ENCODE measurements at regions not wholly inside any gene's neighbourhood (a gene's known extent, or its start where the extent isn't known, plus 50 kb on each side); places are given as distances from the start of the nearest gene placed in this dataset.

DNA sequence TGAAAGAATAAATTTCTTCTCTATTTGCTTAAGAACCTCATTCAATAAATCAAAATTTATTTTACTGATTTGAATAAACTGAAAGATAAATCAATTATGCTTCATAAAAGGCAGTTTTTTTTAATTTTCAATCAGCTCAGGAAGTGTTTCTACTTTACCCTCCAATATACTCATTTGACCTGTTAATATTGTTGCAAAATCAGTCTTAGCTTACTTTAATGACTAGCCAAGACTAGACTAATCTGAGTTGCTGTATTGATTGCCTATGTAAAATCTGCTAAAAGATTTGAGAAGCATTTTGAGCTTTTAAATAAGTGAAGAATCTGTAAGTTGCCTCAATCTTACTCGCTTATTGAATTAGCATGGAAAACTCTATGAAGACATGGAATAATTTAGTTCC, 179.1 kb upstream of the LYPLAL1 start (continued):
- TF ChIP-seq, protein P1, sequence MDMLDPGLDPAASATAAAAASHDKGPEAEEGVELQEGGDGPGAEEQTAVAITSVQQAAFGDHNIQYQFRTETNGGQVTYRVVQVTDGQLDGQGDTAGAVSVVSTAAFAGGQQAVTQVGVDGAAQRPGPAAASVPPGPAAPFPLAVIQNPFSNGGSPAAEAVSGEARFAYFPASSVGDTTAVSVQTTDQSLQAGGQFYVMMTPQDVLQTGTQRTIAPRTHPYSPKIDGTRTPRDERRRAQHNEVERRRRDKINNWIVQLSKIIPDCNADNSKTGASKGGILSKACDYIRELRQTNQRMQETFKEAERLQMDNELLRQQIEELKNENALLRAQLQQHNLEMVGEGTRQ (IDR thresholded peaks at IDR 0.05; ENCODE audit: borderline replicate concordance, low read depth, low read length): no peak
- TF ChIP-seq RCOR1 (conservative IDR thresholded peaks at IDR 0.05; ENCODE audit: low read depth, low read length): no peak

DNA sequence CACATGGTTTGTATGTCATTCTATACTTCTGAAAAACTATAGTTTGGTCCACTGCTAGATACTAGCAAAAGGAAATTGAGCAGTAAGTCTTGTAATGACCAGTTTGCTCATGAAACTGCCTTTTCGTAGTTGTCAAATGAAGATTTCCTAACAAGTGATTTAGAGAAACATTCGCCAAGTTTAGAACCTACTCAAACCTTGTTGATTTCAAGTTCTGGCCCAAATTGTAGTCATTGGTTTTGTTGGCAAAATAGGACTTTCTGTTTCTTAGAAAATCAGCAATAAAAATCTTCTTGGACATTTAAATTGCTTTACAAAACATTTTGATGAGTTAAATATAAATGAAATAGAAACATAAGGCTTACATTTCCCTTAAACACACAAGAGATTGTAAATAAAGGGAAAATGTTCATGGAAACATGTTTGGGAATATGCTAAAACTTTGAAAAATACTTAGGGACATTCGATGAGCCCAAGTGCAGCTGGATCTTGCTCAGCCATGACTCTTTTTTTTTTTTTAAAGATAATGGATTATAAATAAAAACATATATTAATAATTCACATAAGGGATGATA, 178.5 kb upstream of the LYPLAL1 start:
- H2AFZ ChIP-seq (ENCODE audit: control insufficient read depth, low read depth, low read length): no peak overlapping the region
- no TSS peak for BruUV-seq (replicated peaks)
- no peaks in the 10 kb centered on the region for H3K27me3 ChIP-seq (replicated peaks in 1 of 2; ENCODE audit: control insufficient read depth in 2 of 2, insufficient read depth in 2 of 2, low read length in 1 of 2)
- TF ChIP-seq ZNF24 (IDR thresholded peaks at IDR 0.05) (no peak), BMI1 (IDR thresholded peaks at IDR 0.05; ENCODE audit: borderline replicate concordance) (no peak), BRCA1 (IDR thresholded peaks at IDR 0.05; ENCODE audit: low read depth, low read length) (no peak), NR2C1 (IDR thresholded peaks at IDR 0.05) (no peak), SREBF2 (IDR thresholded peaks at IDR 0.05; ENCODE audit: low read length) (no peak), BCL11A (IDR thresholded peaks at IDR 0.05; ENCODE audit: low read depth, low read length) (no peak), NBN (IDR thresholded peaks at IDR 0.05) (no peak), EP300 (IDR thresholded peaks at IDR 0.05; ENCODE audit: borderline replicate concordance in 1 of 2, control insufficient read depth in 1 of 2, low read depth in 2 of 2, low read length in 2 of 2) (no peak), CBX3 (IDR thresholded peaks at IDR 0.05; ENCODE audit: borderline replicate concordance, low read depth) (no peak), STAT1 (conservative IDR thresholded peaks at IDR 0.05) (no peak)
- TF ChIP-seq, protein P2, sequence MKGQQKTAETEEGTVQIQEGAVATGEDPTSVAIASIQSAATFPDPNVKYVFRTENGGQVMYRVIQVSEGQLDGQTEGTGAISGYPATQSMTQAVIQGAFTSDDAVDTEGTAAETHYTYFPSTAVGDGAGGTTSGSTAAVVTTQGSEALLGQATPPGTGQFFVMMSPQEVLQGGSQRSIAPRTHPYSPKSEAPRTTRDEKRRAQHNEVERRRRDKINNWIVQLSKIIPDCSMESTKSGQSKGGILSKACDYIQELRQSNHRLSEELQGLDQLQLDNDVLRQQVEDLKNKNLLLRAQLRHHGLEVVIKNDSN (IDR thresholded peaks at IDR 0.05; ENCODE audit: borderline replicate concordance, extremely low read length, insufficient read depth, low read depth, low read length): no peak
- TF ChIP-seq, protein P3, sequence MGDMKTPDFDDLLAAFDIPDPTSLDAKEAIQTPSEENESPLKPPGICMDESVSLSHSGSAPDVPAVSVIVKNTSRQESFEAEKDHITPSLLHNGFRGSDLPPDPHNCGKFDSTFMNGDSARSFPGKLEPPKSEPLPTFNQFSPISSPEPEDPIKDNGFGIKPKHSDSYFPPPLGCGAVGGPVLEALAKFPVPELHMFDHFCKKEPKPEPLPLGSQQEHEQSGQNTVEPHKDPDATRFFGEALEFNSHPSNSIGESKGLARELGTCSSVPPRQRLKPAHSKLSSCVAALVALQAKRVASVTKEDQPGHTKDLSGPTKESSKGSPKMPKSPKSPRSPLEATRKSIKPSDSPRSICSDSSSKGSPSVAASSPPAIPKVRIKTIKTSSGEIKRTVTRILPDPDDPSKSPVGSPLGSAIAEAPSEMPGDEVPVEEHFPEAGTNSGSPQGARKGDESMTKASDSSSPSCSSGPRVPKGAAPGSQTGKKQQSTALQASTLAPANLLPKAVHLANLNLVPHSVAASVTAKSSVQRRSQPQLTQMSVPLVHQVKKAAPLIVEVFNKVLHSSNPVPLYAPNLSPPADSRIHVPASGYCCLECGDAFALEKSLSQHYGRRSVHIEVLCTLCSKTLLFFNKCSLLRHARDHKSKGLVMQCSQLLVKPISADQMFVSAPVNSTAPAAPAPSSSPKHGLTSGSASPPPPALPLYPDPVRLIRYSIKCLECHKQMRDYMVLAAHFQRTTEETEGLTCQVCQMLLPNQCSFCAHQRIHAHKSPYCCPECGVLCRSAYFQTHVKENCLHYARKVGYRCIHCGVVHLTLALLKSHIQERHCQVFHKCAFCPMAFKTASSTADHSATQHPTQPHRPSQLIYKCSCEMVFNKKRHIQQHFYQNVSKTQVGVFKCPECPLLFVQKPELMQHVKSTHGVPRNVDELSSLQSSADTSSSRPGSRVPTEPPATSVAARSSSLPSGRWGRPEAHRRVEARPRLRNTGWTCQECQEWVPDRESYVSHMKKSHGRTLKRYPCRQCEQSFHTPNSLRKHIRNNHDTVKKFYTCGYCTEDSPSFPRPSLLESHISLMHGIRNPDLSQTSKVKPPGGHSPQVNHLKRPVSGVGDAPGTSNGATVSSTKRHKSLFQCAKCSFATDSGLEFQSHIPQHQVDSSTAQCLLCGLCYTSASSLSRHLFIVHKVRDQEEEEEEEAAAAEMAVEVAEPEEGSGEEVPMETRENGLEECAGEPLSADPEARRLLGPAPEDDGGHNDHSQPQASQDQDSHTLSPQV (IDR thresholded peaks at IDR 0.05): no peak

More for the DNA sequence above, 178.5 kb upstream of the LYPLAL1 start:
- Histone ChIP-seq H3K79me2 (ENCODE audit: control insufficient read depth, insufficient read depth, low read length) (no peaks in the 10 kb centered on the region), H3K4me3 (no peak overlapping the region), H3K9ac (ENCODE audit: control insufficient read depth, insufficient read depth, low read length) (no peak overlapping the region), H3K9me3 (replicated peaks; ENCODE audit: control insufficient read depth, insufficient read depth, low read length) (no peaks in the 10 kb centered on the region), H4K20me1 (ENCODE audit: control insufficient read depth, insufficient read depth) (no peaks in the 10 kb centered on the region), H3K4me2 (ENCODE audit: control insufficient read depth, insufficient read depth) (no peak overlapping the region), H3K4me1 (ENCODE audit: control insufficient read depth, insufficient read depth, low read length) (no peaks in the 10 kb centered on the region), H3K36me3 (ENCODE audit: control insufficient read depth in 2 of 2, insufficient read depth in 2 of 2, low read length in 1 of 2) (no peaks in the 10 kb centered on the region), H3K27ac (ENCODE audit: control insufficient read depth, insufficient read depth) (no peak overlapping the region)
- intact Hi-C loops (cut with micrococcal nuclease; ENCODE audit: unreplicated experiment): no loop called here
- in situ Hi-C loops (cut with MboI): no loop called here
- ChIA-PET SMC1A (ENCODE audit: uncharacterized antibody, unreplicated experiment) (no interaction called here), RAD21 (ENCODE audit: unreplicated experiment) (no interaction called here), CTCF (no interaction called here), POLR2A (no interaction called here)
- DNase-seq (ENCODE audit: low read depth, low spot score): no peak
- no peak for FAIRE-seq
- no peak for ATAC-seq
- 15% methylated on average over 3 of the region's 3 CpGs for WGBS (ENCODE audit: insufficient coverage, insufficient replicate concordance, low lambda C conversion rate, missing lambda C conversion rate)

Data from GM12878 (cell line).